ENCODE measurements at regions not wholly inside any gene's neighbourhood (a gene's known extent, or its start where the extent isn't known, plus 50 kb on each side); places are given as distances from the start of the nearest gene placed in this dataset.

GRCh38 chr7:86972072-86972471, 87.4 kb downstream of the ELAPOR2 start:
- DNase-seq (ENCODE audit: low spot score), result no peak

GRCh38 chr7:86970986-86971385, 88.5 kb downstream of the ELAPOR2 start:
- DNase-seq (ENCODE audit: low spot score), result no peak

- no peak for DNase-seq (ENCODE audit: low spot score)
Observed at GRCh38 chr7:86970547-86970946, 88.9 kb downstream of the ELAPOR2 start.

GRCh38 chr7:86969865-86970264, 89.6 kb downstream of the ELAPOR2 start:
- no peak for DNase-seq (ENCODE audit: low spot score)

GRCh38 chr7:86968618-86969017, 90.8 kb downstream of the ELAPOR2 start:
- no peak for DNase-seq (ENCODE audit: low spot score)

GRCh38 chr7:86966916-86967315, 92.5 kb downstream of the ELAPOR2 start:
- DNase-seq (ENCODE audit: low spot score), result no peak

GRCh38 chr7:86965727-86966120, 93.7 kb downstream of the ELAPOR2 start:
- DNase-seq (ENCODE audit: low spot score), result no peak

- DNase-seq (ENCODE audit: low spot score), result no peak
Observed at GRCh38 chr7:86964973-86965726, 94.3 kb downstream of the ELAPOR2 start.

GRCh38 chr7:86963599-86964230, 95.7 kb downstream of the ELAPOR2 start:
- no peak for DNase-seq (ENCODE audit: low spot score)

GRCh38 chr7:86962623-86963022, 96.8 kb downstream of the ELAPOR2 start:
- no peak for DNase-seq (ENCODE audit: low spot score)

- no peak for DNase-seq (ENCODE audit: low spot score)
Observed at GRCh38 chr7:86961686-86962085, 97.8 kb downstream of the ELAPOR2 start.

GRCh38 chr7:86958380-86958779, 101.1 kb downstream of the ELAPOR2 start:
- DNase-seq (ENCODE audit: low spot score), result no peak

GRCh38 chr7:86956567-86956966, 102.9 kb downstream of the ELAPOR2 start:
- DNase-seq (ENCODE audit: low spot score), result no peak

- no peak for DNase-seq (ENCODE audit: low spot score)
Observed at GRCh38 chr7:86955895-86956503, 103.5 kb downstream of the ELAPOR2 start.

- no peak for DNase-seq (ENCODE audit: low spot score)
Observed at GRCh38 chr7:86954971-86955370, 104.5 kb downstream of the ELAPOR2 start.

GRCh38 chr7:86953653-86954336, 105.7 kb downstream of the ELAPOR2 start:
- DNase-seq (ENCODE audit: low spot score), result no peak

GRCh38 chr7:86953219-86953618, 106.2 kb downstream of the ELAPOR2 start:
- DNase-seq (ENCODE audit: low spot score), result no peak

GRCh38 chr7:86951895-86952294, 107.6 kb downstream of the ELAPOR2 start:
- DNase-seq (ENCODE audit: low spot score), result no peak

GRCh38 chr7:86950944-86951343, 108.5 kb downstream of the ELAPOR2 start:
- DNase-seq (ENCODE audit: low spot score), result no peak

- DNase-seq (ENCODE audit: low spot score), result no peak
Observed at GRCh38 chr7:86950360-86950759, 109.1 kb downstream of the ELAPOR2 start.

GRCh38 chr7:86949779-86950260, 109.6 kb downstream of the ELAPOR2 start:
- no peak for DNase-seq (ENCODE audit: low spot score)

- DNase-seq (ENCODE audit: low spot score), result no peak
Observed at GRCh38 chr7:86949052-86949778, 110.2 kb downstream of the ELAPOR2 start.
